Neuronal stem cell (in vitro differentiated cells): ENCODE measurements at regions not wholly inside any gene's neighbourhood (a gene's known extent, or its start where the extent isn't known, plus 50 kb on each side); places are given as distances from the start of the nearest gene placed in this dataset.

Source experiments
- DNase-seq: peaks from one replicate; pipeline ENCODE4 v3.0.0-alpha.2; 2013; ENCODE audit warnings: low spot score
- H2AFZ ChIP-seq: one replicate; pipeline ENCODE4 v1.6.1; 2013; ENCODE audit warnings: mild to moderate bottlenecking, low read length, inconsistent platforms
- H2AK5ac ChIP-seq: 2 replicates; pipeline ENCODE4 v1.6.1; 2013; ENCODE audit warnings: low read depth, mild to moderate bottlenecking, inconsistent platforms, low read length, moderate library complexity, mixed read lengths
- H2BK120ac ChIP-seq: 2 replicates; pipeline ENCODE4 v1.6.1; 2013; ENCODE audit warnings: low read depth, mild to moderate bottlenecking, inconsistent platforms, low read length, moderate library complexity, mixed read lengths
- H2BK12ac ChIP-seq: one replicate; pipeline ENCODE4 v1.6.1; 2013; ENCODE audit warnings: low read length, inconsistent platforms
- H2BK15ac ChIP-seq: 2 replicates; pipeline ENCODE4 v1.6.1; 2013; ENCODE audit warnings: mild to moderate bottlenecking, low read length, inconsistent platforms, mixed read lengths
- H2BK5ac ChIP-seq: one replicate; pipeline ENCODE4 v1.6.1; 2013; ENCODE audit warnings: inconsistent platforms, mild to moderate bottlenecking, low read length, moderate library complexity
- H3K14ac ChIP-seq: one replicate; pipeline ENCODE4 v1.6.1; 2013; ENCODE audit warnings: low read length, inconsistent platforms
- H3K18ac ChIP-seq: 2 replicates; pipeline ENCODE4 v1.6.1; 2013; ENCODE audit warnings: low read length, inconsistent platforms
- H3K23ac ChIP-seq: 2 replicates; pipeline ENCODE4 v1.6.1; 2013; ENCODE audit warnings: low read depth, mild to moderate bottlenecking, mixed read lengths, low read length, inconsistent platforms; ENCODE audit not compliant: poor library complexity
- H3K27ac ChIP-seq: replicated peaks from 3 replicates; pipeline ENCODE4 v1.5.1; 2013; ENCODE audit warnings: low read length, inconsistent platforms
- H3K27me3 ChIP-seq, 3 experiments: 2 replicates each; pipeline ENCODE4 v1.6.1; 2013; ENCODE audit warnings: low read length in 3 of 3, mild to moderate bottlenecking in 2 of 3, inconsistent platforms in 1 of 3, low read depth in 1 of 3, mixed read lengths in 1 of 3, moderate library complexity in 1 of 3; ENCODE audit not compliant: control insufficient read depth in 3 of 3, insufficient read depth in 3 of 3
- H3K36me3 ChIP-seq, 2 donors: replicated peaks in 1 of 2; 2 replicates each; pipeline ENCODE4 v1.6.1; 2013; ENCODE audit warnings: low read length in 2 of 2; ENCODE audit not compliant: control insufficient read depth in 2 of 2, insufficient read depth in 2 of 2
- H3K4ac ChIP-seq: 2 replicates; pipeline ENCODE4 v1.6.1; 2013; ENCODE audit warnings: inconsistent platforms, mild to moderate bottlenecking, low read length, moderate library complexity
- H3K4me1 ChIP-seq, 2 donors: 1 replicate in 1 of 2; 2 replicates in 1 of 2; pipeline ENCODE4 v1.6.1; 2013; ENCODE audit warnings: low read length in 2 of 2, low read depth in 1 of 2; ENCODE audit not compliant: control insufficient read depth in 2 of 2, insufficient read depth in 1 of 2
- H3K4me2 ChIP-seq: one replicate; pipeline ENCODE4 v1.6.1; 2013; ENCODE audit warnings: mild to moderate bottlenecking, low read length, inconsistent platforms; ENCODE audit not compliant: insufficient read depth, poor library complexity, severe bottlenecking
- H3K4me3 ChIP-seq, 2 donors: 2 replicates each; pipeline ENCODE4 v1.5.1; 2013; ENCODE audit warnings: low read length in 2 of 2, mild to moderate bottlenecking in 2 of 2, inconsistent platforms in 1 of 2, moderate library complexity in 1 of 2
- H3K79me1 ChIP-seq: one replicate; pipeline ENCODE4 v1.6.1; 2013; ENCODE audit warnings: low read depth, mild to moderate bottlenecking, inconsistent platforms, low read length, moderate library complexity
- H3K9ac ChIP-seq: one replicate; pipeline ENCODE4 v1.6.1; 2013; ENCODE audit warnings: mild to moderate bottlenecking, low read depth, low read length, inconsistent platforms; ENCODE audit not compliant: poor library complexity
- H3K9me3 ChIP-seq, 2 donors: replicated peaks in 1 of 2; 2 replicates each; pipeline versions ENCODE3 to v1.6.1; 2013; ENCODE audit warnings: low read length in 2 of 2, mild to moderate bottlenecking in 2 of 2, inconsistent platforms in 1 of 2, low read depth in 1 of 2, mixed read lengths in 1 of 2, moderate library complexity in 1 of 2; ENCODE audit not compliant: control insufficient read depth in 2 of 2, insufficient read depth in 1 of 2
- H4K8ac ChIP-seq: one replicate; pipeline ENCODE4 v1.6.1; 2013; ENCODE audit warnings: low read depth, mild to moderate bottlenecking, inconsistent platforms, low read length, moderate library complexity
- H4K91ac ChIP-seq: one replicate; pipeline ENCODE4 v1.6.1; 2013; ENCODE audit warnings: low read length, low read depth, mild to moderate bottlenecking, inconsistent platforms; ENCODE audit not compliant: poor library complexity
- WGBS, 2 donors: extraction: QIAGEN DNeasy Blood & Tissue Kit; methylation state at CpG; one replicate each; pipeline ENCODE4 v1.1.7; 2013; ENCODE audit warnings: missing lambda C conversion rate in 2 of 2, mixed read lengths in 1 of 2; ENCODE audit not compliant: insufficient read length in 2 of 2, insufficient replicate concordance in 1 of 2; ENCODE audit errors: extremely low coverage in 2 of 2; 5-methylcytosine and 5-hydroxymethylcytosine counted together

GRCh38 chr6:112634376-112634775, 287.2 kb downstream of the RFPL4B start:
- no peak overlapping the region for H3K23ac ChIP-seq
- peaks cover 0 to 3% of the 10 kb centered on the region in 2 donors for H3K9me3 ChIP-seq
- H3K4me2 ChIP-seq: no peak overlapping the region
- no peaks in the 10 kb centered on the region for H3K36me3 ChIP-seq
- H3K4me1 ChIP-seq: no peaks in the 10 kb centered on the region
- DNase-seq: no peak
- no peak overlapping the region for H2BK120ac ChIP-seq
- H3K4me3 ChIP-seq: no peak overlapping the region
- no CpG with 5 or more reads among the region's 1 CpG for WGBS, 2 donors
- H2BK12ac ChIP-seq: no peak overlapping the region
- no peaks in the 10 kb centered on the region for H3K79me1 ChIP-seq
- H2AFZ ChIP-seq: no peak overlapping the region
- no peak overlapping the region for H4K91ac ChIP-seq
- no peak overlapping the region for H3K14ac ChIP-seq
- H3K27ac ChIP-seq: no peak overlapping the region
- no peak overlapping the region for H2AK5ac ChIP-seq
- no peak overlapping the region for H2BK5ac ChIP-seq
- H3K4ac ChIP-seq: no peak overlapping the region
- no peaks in the 10 kb centered on the region for H3K27me3 ChIP-seq
- no peak overlapping the region for H3K18ac ChIP-seq
- no peak overlapping the region for H4K8ac ChIP-seq
- no peak overlapping the region for H3K9ac ChIP-seq
- H2BK15ac ChIP-seq: no peak overlapping the region

DNA sequence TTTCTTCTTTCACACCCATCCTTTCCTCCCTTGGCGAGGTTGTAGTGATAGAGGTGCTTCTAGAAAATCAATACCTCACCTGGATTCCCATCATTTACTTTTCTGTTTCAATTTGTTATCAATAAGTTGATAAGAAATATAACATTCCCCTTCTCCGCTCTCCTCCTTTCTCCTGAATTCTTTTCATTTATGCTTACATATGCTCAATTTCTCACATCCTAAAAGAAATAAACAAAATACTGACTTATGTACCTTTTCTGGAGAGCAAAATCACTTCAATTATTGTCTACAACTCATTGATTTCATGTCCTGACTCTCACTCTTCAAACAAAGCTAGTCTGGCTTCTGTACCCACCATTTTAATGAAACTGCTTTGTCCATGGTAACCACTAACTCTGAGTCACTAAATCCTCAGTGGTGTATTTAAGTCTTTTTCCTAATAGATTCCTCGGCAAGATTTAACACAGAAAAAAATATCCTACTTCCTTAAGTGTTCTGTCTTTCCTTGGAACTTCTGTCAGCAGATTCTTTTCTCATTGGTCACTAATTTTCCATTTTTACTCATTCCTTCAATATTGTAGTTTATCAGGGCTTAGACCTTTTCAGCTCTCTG, 289.6 kb downstream of the RFPL4B start:
- Histone ChIP-seq H3K4ac (no peak overlapping the region), H3K27me3 (no peaks in the 10 kb centered on the region), H3K27ac (no peak overlapping the region), H3K14ac (no peak overlapping the region), H3K36me3 (no peaks in the 10 kb centered on the region), H2BK5ac (no peak overlapping the region), H3K4me1 (no peaks in the 10 kb centered on the region), H2BK15ac (no peak overlapping the region), H2BK120ac (no peak overlapping the region), H2AFZ (peak overlapping the region; percentile 44), H3K9me3 (peaks cover 0 to 3% of the 10 kb centered on the region in 2 donors), H4K91ac (no peak overlapping the region), H3K4me2 (no peak overlapping the region), H3K23ac (no peak overlapping the region), H3K9ac (no peak overlapping the region), H3K4me3 (no peak overlapping the region), H3K79me1 (no peaks in the 10 kb centered on the region), H2AK5ac (no peak overlapping the region), H2BK12ac (no peak overlapping the region), H3K18ac (no peak overlapping the region), H4K8ac (no peak overlapping the region)
- no peak for DNase-seq
- WGBS, 2 donors: no CpG with 5 or more reads among the region's 3 CpGs

DNA sequence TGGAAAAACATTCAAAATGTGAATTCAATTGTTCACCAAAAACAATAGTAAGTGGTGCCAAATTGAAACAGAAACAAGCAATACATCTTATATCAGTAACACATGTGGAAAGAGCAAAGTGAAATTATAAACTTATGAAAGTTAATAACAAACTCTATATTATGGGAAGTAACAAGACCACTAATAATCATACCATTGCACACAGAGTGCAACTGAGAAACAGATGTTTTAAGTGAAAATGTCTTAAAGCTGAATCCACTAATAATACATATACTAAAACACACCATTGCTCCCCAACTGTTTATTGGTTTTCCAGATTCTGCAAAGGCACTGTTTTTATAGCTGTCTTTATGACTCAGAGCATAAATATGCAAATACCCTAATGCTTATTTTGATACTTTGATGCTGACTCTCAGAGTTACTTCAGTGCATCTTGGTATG, 292.3 kb downstream of the RFPL4B start:
- DNase-seq: no peak
- Histone ChIP-seq H3K4ac (no peak overlapping the region), H2BK12ac (no peak overlapping the region), H3K18ac (no peak overlapping the region), H3K14ac (no peak overlapping the region), H3K27me3 (no peaks in the 10 kb centered on the region), H3K4me3 (no peak overlapping the region), H4K91ac (no peak overlapping the region), H2BK5ac (no peak overlapping the region), H3K9ac (no peak overlapping the region), H2BK15ac (no peak overlapping the region), H3K23ac (no peak overlapping the region), H4K8ac (no peak overlapping the region), H2AK5ac (no peak overlapping the region), H3K4me1 (no peaks in the 10 kb centered on the region), H2AFZ (no peak overlapping the region), H3K79me1 (no peaks in the 10 kb centered on the region), H3K27ac (no peak overlapping the region), H2BK120ac (no peak overlapping the region), H3K36me3 (no peaks in the 10 kb centered on the region), H3K4me2 (no peak overlapping the region), H3K9me3 (peaks cover 0 to 3% of the 10 kb centered on the region in 2 donors)

- no peak overlapping the region for H4K91ac ChIP-seq
Measured at GRCh38 chr6:112640891-112641290, 293.8 kb downstream of the RFPL4B start.

More at GRCh38 chr6:112640891-112641290, 293.8 kb downstream of the RFPL4B start:
- no peak overlapping the region for H2BK120ac ChIP-seq
- no peak for DNase-seq
- no peaks in the 10 kb centered on the region for H3K36me3 ChIP-seq
- no peak overlapping the region for H3K14ac ChIP-seq
- no peak overlapping the region for H2BK12ac ChIP-seq
- no peak overlapping the region for H2BK5ac ChIP-seq
- H2AK5ac ChIP-seq: no peak overlapping the region
- no peak overlapping the region for H4K8ac ChIP-seq
- WGBS, 2 donors: no CpG with 5 or more reads among the region's 2 CpGs
- no peak overlapping the region for H3K18ac ChIP-seq
- no peaks in the 10 kb centered on the region for H3K79me1 ChIP-seq
- H3K4ac ChIP-seq: no peak overlapping the region
- no peaks in the 10 kb centered on the region for H3K27me3 ChIP-seq
- no peak overlapping the region for H3K23ac ChIP-seq
- no peaks in the 10 kb centered on the region for H3K4me1 ChIP-seq
- no peak overlapping the region for H3K4me3 ChIP-seq
- H3K4me2 ChIP-seq: no peak overlapping the region
- no peak overlapping the region for H2BK15ac ChIP-seq
- peak overlapping the region; percentile 3 for H2AFZ ChIP-seq
- no peak overlapping the region for H3K9ac ChIP-seq
- peaks cover 0 to 3% of the 10 kb centered on the region in 2 donors for H3K9me3 ChIP-seq
- no peak overlapping the region for H3K27ac ChIP-seq
